ENCODE measurements at regions not wholly inside any gene's neighbourhood (a gene's known extent, or its start where the extent isn't known, plus 50 kb on each side); places are given as distances from the start of the nearest gene placed in this dataset.

DNA sequence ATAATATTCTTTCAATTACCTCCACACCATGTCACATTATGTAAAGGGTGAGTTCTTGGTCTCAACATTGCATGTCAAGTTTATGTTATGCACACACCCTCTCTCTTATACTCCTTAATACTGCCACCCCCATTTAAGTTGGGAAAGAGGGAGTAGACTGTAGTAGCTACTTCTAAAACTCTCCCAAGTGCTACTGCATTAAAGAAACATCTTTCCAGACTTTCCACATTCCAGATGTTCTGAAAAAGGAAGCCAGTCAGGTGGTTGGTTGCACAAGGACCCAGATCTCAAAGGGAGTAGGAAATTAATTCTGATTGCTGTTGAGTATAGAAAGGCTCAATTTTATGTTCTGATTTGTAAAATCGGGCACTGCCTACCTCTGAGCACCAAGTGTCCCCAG, 419.5 kb downstream of the CD83 start:
- DNase-seq (no peak), ATAC-seq (no peak)
- no peaks in the 10 kb centered on the region for H3K36me3 ChIP-seq (ENCODE audit: insufficient read depth in 1 of 2, low read depth in 1 of 2)
- no peak overlapping the region for H3K4me3 ChIP-seq
- H3K27ac ChIP-seq, result no peak overlapping the region
- TF ChIP-seq, protein P1, sequence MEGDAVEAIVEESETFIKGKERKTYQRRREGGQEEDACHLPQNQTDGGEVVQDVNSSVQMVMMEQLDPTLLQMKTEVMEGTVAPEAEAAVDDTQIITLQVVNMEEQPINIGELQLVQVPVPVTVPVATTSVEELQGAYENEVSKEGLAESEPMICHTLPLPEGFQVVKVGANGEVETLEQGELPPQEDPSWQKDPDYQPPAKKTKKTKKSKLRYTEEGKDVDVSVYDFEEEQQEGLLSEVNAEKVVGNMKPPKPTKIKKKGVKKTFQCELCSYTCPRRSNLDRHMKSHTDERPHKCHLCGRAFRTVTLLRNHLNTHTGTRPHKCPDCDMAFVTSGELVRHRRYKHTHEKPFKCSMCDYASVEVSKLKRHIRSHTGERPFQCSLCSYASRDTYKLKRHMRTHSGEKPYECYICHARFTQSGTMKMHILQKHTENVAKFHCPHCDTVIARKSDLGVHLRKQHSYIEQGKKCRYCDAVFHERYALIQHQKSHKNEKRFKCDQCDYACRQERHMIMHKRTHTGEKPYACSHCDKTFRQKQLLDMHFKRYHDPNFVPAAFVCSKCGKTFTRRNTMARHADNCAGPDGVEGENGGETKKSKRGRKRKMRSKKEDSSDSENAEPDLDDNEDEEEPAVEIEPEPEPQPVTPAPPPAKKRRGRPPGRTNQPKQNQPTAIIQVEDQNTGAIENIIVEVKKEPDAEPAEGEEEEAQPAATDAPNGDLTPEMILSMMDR (IDR thresholded peaks at IDR 0.05), result no peak
- no peaks in the 10 kb centered on the region for H3K27me3 ChIP-seq (ENCODE audit: insufficient read depth in 3 of 3, low read length in 2 of 3)
- peaks cover 13% of the 10 kb centered on the region for H3K4me1 ChIP-seq
- WGBS, 3 donors, result 68 to 79% (median 74%) methylated on average over 1 of the region's 1 CpG
- no peaks in the 10 kb centered on the region for H3K9me3 ChIP-seq
- intact Hi-C loops (cut with DNase I), result no loop called here

DNA sequence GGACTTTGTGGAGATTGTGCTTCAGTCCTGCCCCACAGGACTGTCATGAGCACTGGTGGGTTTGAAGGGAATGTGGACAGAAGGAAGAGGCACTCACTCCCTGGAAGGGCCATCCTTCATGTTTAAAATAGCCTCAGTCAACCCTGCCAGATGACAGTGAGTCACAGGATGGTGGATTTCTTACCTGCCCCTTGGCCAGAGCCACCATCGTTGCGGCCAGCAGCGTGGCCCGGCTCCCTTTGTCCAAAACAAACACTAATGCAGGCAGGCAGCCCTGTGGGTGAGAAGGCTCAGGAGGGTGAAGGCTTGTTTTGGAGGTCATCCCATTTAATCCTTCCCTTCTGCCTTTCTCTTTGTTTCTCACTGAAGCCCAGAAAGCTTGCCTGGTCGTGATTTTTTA, 422.7 kb downstream of the CD83 start:
- Histone ChIP-seq H3K4me3 (no peak overlapping the region), H3K27ac (peak overlapping the region; percentile 62), H3K9me3 (no peaks in the 10 kb centered on the region), H3K36me3 (ENCODE audit: insufficient read depth in 1 of 2, low read depth in 1 of 2) (no peaks in the 10 kb centered on the region), H3K4me1 (peaks cover 15% of the 10 kb centered on the region), H3K27me3 (ENCODE audit: insufficient read depth in 3 of 3, low read length in 2 of 3) (no peaks in the 10 kb centered on the region)
- ATAC-seq (peak; percentile 98 to 99 (median 98)), DNase-seq (peak; percentile 53 to 85)
- TF ChIP-seq, protein P1 (IDR thresholded peaks at IDR 0.05), result no peak
- intact Hi-C loops (cut with DNase I), result loop anchor here in 1 of 2 donors (5.0 to 10.0 kb wide), 2 partner anchors 97 to 345 kb away; no protein-coding TSS in a partner anchor
- WGBS, 3 donors, result 28 to 41% (median 34%) methylated on average over 5 of the region's 5 CpGs

GRCh38 chr6:14540810-14541540, 423.4 kb downstream of the CD83 start:
- Histone ChIP-seq H3K27ac (peak overlapping the region; percentile 62), H3K9me3 (no peaks in the 10 kb centered on the region), H3K36me3 (ENCODE audit: insufficient read depth in 1 of 2, low read depth in 1 of 2) (no peaks in the 10 kb centered on the region), H3K4me1 (peaks cover 22% of the 10 kb centered on the region), H3K27me3 (ENCODE audit: insufficient read depth in 3 of 3, low read length in 2 of 3) (no peaks in the 10 kb centered on the region), H3K4me3 (no peak overlapping the region)
- 87 to 91% (median 90%) methylated on average over 11 of the region's 11 CpGs for WGBS, 3 donors
- DNase-seq (no peak), ATAC-seq (peak in 2 of 4 donors; percentile 9 to 12)
- TF ChIP-seq, protein P1 (IDR thresholded peaks at IDR 0.05), result no peak
- intact Hi-C loops (cut with DNase I), result loop anchor here in 1 of 2 donors (5.0 to 10.0 kb wide), 2 partner anchors 96 to 344 kb away; no protein-coding TSS in a partner anchor

DNA sequence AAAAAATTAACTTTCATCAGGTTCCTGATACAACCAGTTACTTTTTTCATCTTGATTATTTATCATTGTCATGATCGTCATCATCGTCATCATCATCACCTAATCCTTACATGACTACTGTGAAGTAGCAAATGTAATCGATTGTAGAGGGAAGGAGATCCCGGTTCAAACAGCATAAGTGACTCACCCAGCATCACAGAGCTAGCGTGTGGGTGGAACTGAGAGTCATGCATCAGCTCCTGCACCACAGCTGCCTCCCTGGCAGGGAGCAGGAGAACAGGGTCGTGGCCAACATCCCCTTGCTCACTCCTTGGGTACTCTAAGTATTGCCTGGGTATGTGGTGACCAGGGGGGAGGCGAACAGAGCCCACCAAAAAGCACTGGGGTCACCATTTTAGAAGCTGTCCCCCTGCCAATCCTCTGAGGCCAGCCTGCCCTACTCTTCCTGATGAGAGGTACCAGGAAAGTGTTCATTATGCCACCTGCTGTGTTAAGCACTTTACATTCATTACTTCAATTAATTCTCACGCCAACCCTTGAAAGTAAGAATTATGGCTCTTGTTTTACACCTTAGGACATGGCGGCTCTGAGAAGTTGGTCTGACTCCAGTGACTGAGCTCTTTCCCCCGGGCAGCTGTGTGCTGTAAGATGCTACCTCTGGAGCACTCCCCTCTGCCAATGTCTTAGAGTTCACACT, 425.2 kb downstream of the CD83 start:
- no peak for ATAC-seq
- intact Hi-C loops (cut with DNase I), result loop anchor here in 1 of 2 donors (5.0 to 10.0 kb wide), 2 partner anchors 94 to 342 kb away; no protein-coding TSS in a partner anchor
- no peak for DNase-seq

More for the DNA sequence above, 425.2 kb downstream of the CD83 start:
- Histone ChIP-seq H3K27ac (no peak overlapping the region), H3K27me3 (ENCODE audit: insufficient read depth in 3 of 3, low read length in 2 of 3) (no peaks in the 10 kb centered on the region), H3K36me3 (ENCODE audit: insufficient read depth in 1 of 2, low read depth in 1 of 2) (no peaks in the 10 kb centered on the region), H3K4me3 (no peak overlapping the region), H3K4me1 (peaks cover 26% of the 10 kb centered on the region), H3K9me3 (no peaks in the 10 kb centered on the region)
- TF ChIP-seq, protein P1 (IDR thresholded peaks at IDR 0.05), result no peak
- 65 to 79% (median 72%) methylated on average over 10 of the region's 10 CpGs for WGBS, 3 donors
